ENCODE measurements at regions not wholly inside any gene's neighbourhood (a gene's known extent, or its start where the extent isn't known, plus 50 kb on each side); places are given as distances from the start of the nearest gene placed in this dataset.

GRCh38 chrX:14356401-14356800 is 172.9 kb upstream of the GLRA2 start:
- DNase-seq (ENCODE audit: low spot score) = no peak

GRCh38 chrX:14355556-14355955 is 173.8 kb upstream of the GLRA2 start:
- no peak for TF ChIP-seq CTCF (IDR thresholded peaks at IDR 0.05; ENCODE audit: extremely low read depth, missing control alignments)
- DNase-seq (ENCODE audit: low spot score) = no peak

More at GRCh38 chrX:14356401-14356800, 172.9 kb upstream of the GLRA2 start:
- TF ChIP-seq CTCF (IDR thresholded peaks at IDR 0.05; ENCODE audit: extremely low read depth, missing control alignments) = no peak

- DNase-seq (ENCODE audit: low spot score) = no peak
- no peak for TF ChIP-seq CTCF (IDR thresholded peaks at IDR 0.05; ENCODE audit: extremely low read depth, missing control alignments)
Measured at GRCh38 chrX:14354521-14354920, 174.8 kb upstream of the GLRA2 start.

- no peak for DNase-seq (ENCODE audit: low spot score)
- no peak for TF ChIP-seq CTCF (IDR thresholded peaks at IDR 0.05; ENCODE audit: extremely low read depth, missing control alignments)
Measured at GRCh38 chrX:14352511-14352910, 176.8 kb upstream of the GLRA2 start.

- TF ChIP-seq CTCF (IDR thresholded peaks at IDR 0.05; ENCODE audit: extremely low read depth, missing control alignments) = no peak
- DNase-seq (ENCODE audit: low spot score) = no peak
Measured at GRCh38 chrX:14351611-14352303, 177.6 kb upstream of the GLRA2 start.

- no peak for DNase-seq (ENCODE audit: low spot score)
- no peak for TF ChIP-seq CTCF (IDR thresholded peaks at IDR 0.05; ENCODE audit: extremely low read depth, missing control alignments)
Measured at GRCh38 chrX:14347523-14347922, 181.8 kb upstream of the GLRA2 start.

GRCh38 chrX:14344172-14344940 is 185.0 kb upstream of the GLRA2 start:
- TF ChIP-seq CTCF (IDR thresholded peaks at IDR 0.05; ENCODE audit: extremely low read depth, missing control alignments) = no peak
- DNase-seq (ENCODE audit: low spot score) = no peak
